Epithelial cell of prostate (primary cell): ENCODE measurements at regions not wholly inside any gene's neighbourhood (a gene's known extent, or its start where the extent isn't known, plus 50 kb on each side); places are given as distances from the start of the nearest gene placed in this dataset.
A peak's percentile ranks its signal among the peaks of the same experiment; 100 is the strongest.
"Not testable (repeated sequence)": the region's sequence is repeated elsewhere in the genome, so short reads cannot be mapped to it uniquely, and the experiment has no call there.

Source experiments
- DNase-seq: peaks from one replicate; pipeline ENCODE4 v3.0.0-alpha.2; 2011; ENCODE audit warnings: low read depth, low spot score
- H3K27ac ChIP-seq: fragments of 450-650 bp; 2 replicates; pipeline ENCODE4 v1.5.1; 2017; ENCODE audit warnings: mild to moderate bottlenecking

GRCh38 chr2:60358476-60358875 lies 195.0 kb downstream of the BCL11A start:
- DNase-seq: no peak
- H3K27ac ChIP-seq: no peak overlapping the region

DNA sequence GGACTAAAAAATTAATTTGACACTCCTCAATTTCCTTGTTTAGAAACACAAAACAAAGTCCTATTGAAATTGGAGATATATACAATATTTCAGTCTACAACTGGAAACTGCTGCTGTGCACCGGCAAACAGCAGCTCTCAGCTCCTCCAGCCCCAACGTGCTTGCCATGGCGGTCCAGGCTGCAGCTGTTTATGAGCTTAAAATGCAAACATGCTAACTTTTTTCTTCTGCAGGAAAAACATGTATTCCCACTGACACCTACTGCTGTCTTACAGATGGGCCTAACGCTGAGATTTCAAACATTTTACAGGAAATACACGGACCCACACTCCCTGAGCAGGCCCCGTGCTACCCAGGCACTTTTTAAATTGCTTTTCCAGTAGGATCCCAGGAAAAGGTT lies 195.5 kb downstream of the BCL11A start:
- no peak for DNase-seq
- no peak overlapping the region for H3K27ac ChIP-seq

DNA sequence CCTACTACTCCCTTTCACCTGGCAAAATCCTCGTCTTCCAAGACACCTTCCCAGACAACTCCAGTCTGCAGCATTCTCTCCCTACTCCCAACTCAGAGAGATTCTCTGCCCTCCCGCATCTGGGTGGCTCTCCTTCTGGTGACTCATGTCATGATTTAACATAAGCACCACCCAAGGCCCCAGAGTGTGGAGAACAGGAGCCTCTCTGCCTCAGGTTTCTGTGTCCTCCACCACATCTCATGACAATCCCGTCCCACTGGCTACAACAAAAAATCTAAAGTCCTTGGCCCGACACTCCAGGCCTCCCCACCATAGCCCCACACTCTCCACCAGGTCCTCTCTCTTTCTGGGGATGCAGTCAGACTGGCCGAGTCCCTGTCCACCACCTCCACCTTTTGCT lies 197.1 kb downstream of the BCL11A start:
- H3K27ac ChIP-seq: peak overlapping the region; percentile 18
- no peak for DNase-seq

DNA sequence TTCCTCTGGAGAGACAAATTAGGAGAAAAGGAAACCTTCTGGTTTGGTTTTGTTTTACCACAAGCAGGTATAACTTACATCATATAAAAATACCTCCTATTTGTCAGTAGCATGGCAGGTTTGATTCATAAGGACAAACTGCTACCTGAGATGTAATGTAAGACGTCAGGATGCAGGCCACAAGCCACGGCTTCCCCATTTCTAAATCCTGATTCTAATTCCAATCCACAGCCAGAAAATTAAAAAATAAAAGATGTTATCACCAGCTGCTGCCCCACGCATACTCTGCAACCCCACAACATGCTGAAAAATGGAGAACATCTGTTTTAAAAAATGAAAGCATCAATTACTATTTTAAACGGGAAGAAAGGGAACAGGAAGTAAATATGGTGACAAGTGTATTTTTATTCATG lies 197.6 kb downstream of the BCL11A start:
- H3K27ac ChIP-seq: peak overlapping the region; percentile 18
- no peak for DNase-seq

DNA sequence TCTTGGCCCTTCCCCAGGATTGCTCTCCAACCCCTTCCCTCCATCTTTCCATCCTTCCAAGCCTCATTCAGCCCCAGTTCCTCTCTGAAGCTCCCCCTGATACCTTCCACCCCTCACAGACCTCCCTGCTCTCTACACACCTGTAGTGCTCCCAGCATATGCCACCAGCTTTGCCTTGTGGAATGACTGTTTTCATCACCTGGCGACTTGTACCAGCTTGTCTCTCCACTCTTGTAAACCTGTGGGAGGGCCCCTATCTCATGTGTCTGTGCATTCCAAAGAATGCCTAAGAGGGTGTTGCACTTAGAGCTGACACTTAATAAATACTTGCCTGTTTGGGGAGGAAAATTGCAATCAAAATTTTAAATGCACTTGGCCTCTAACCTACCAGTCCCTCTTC lies 198.7 kb downstream of the BCL11A start:
- peak; percentile 65 for DNase-seq
- H3K27ac ChIP-seq: peak overlapping the region; percentile 18

DNA sequence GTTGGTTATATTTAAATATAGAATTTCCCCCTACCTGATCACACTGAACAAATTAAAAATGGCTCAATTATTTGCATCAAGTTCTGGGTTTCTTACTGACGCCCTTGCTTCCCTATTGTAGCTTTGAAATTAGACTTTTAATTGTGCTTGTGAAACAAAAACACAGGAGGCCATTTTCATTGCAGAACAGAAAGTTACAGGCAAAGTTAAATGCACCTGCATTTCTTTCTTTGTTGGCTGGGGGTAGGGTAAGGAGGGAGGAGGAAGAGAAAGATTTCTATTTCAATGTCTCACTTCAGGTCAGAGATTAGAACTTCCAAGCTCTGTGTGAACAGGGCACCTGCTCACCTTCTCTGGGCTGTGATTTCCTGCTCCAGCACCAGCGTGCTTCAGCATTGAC lies 199.6 kb downstream of the BCL11A start:
- DNase-seq: no peak

GRCh38 chr2:60353406-60353800 lies 200.1 kb downstream of the BCL11A start:
- H3K27ac ChIP-seq: no peak overlapping the region
- DNase-seq: no peak

More for the DNA sequence above, 199.6 kb downstream of the BCL11A start:
- no peak overlapping the region for H3K27ac ChIP-seq

- no peak overlapping the region for H3K27ac ChIP-seq
- DNase-seq: no peak
Measured at GRCh38 chr2:60352491-60353405, 200.7 kb downstream of the BCL11A start.

- DNase-seq: no peak
- no peak overlapping the region for H3K27ac ChIP-seq
Measured at GRCh38 chr2:60351802-60352201, 201.7 kb downstream of the BCL11A start.

GRCh38 chr2:60351321-60351720 lies 202.1 kb downstream of the BCL11A start:
- no peak for DNase-seq
- no peak overlapping the region for H3K27ac ChIP-seq

- H3K27ac ChIP-seq: no peak overlapping the region
- no peak for DNase-seq
Measured at GRCh38 chr2:60350791-60351190, 202.7 kb downstream of the BCL11A start.

DNA sequence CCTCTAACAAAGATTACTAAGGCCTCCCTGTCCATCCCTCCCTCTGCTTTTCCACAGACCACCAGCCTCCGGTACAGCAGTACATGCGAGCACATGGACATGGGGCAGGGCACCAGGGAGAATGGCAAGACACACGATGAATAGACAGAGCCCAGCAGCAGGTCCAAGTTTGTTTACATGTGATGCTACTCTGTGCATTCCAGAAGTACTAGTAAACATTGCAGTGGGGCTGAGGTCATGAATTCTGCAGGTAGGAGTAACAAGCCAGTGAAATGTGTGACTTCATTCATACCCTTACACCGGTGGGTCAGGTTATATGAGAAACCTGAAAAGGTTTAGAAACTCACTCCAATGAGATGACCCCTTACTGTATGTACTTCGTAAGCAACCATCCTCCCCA lies 205.7 kb downstream of the BCL11A start:
- DNase-seq: peak; percentile 41

DNA sequence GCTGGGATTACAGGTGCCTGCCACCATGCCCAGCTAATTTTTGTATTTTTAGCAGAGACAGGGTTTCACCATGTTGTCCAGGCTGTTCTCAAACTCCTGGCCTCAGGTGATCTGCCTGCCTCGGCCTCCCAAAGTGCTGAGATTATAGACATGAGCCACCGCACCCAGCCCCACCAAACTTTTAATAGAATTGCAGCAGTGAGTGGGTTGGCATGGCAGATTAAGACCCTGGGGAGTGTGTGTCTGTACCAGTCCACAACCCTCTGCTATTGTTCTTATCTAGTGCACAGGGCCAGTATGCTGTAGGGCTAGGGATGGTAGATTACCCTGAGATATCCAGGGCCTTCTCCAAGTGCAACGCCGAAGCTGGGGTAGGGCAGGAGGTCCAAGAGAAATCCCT lies 211.0 kb downstream of the BCL11A start:
- H3K27ac ChIP-seq, DNase-seq: not testable (repeated sequence)

More for the DNA sequence above, 205.7 kb downstream of the BCL11A start:
- H3K27ac ChIP-seq: no peak overlapping the region

DNA sequence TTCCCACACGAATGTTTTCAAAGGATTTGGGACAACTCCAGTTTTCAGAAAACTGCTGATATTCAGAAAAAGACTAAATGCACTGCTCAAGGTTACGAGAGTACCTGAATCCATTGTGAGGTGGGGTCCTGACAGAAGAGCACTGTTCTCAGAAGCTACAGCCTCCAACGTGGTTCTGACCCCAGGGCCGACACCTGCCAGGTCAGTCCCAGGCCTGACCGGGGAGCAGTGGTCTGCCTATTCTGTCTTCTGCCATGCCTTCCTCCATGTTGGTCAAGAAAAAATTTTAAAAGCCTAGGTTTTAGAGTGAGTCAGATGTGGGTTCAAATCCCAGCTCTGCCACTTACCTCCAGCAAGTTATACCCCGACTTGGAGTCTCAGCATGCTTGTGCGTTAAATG lies 212.3 kb downstream of the BCL11A start:
- DNase-seq: no peak
- no peak overlapping the region for H3K27ac ChIP-seq

DNA sequence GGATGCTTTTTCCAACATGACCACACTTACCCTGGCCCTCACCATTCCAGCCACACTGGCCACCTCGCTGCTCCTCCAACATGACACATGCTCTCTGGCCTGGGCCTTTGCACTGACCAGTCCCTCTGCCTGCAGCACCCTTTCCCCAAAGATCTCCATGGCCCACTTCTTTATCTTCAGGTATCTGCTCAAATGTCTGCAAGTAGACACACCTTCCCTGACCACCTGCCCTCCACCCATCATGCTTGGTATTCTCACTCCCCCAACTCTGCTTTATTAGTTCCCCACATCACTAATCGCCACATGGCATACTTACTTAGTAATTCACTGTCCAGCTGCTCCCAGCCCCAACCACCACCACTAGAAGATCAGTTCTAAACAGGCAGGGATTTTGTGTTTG lies 214.2 kb downstream of the BCL11A start:
- no peak overlapping the region for H3K27ac ChIP-seq
- no peak for DNase-seq

DNA sequence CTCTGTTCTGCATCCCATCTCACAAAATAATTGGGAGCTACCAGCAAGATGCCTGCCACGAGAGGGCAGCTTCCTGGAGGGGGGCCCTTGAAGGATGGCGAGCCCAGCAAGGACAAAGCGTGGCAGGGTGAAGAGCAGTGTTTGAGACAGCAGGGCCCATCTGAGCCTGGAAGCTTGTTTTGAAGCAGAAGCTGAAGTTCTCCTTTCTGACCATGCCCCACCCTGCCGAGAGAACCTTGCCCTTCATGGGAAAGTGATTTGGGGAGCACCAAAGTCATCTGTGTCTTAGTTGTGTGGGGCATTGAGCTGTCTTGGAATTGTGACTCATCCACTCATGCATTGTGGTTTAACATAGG lies 216.3 kb downstream of the BCL11A start:
- no peak for DNase-seq
- H3K27ac ChIP-seq: no peak overlapping the region

DNA sequence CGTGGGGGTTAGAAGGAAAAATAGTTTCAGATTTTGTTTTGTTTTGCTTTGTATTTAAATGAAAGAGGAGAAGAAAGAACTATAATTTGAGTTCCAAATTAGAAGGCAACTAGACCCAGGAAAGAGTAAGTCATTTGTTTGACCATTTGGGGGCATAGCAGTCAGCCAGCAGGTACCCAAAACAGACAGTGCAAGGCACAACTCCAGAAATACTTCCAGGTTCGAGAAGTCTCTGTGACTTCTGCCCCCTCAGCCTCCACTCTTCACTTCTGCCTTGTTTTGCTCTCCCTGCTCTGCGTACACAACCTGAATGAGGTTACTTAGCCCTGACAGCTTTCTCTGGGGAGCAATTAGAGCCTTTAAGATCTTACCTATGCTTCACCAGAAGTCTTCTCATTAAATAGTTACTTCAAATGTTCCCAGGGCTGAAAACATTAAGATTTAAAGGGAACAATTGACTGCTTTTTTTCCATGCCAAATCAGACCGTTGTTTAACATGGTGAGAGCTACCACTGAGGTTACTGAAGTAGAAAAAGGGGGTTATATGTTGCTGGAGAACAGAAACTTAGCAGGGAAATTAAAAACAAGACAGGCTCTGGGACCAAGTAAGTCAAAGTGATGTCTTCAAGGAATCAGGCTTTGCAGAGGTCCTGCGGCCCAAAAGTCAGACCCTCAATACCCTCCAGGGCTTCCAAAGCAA lies 216.9 kb downstream of the BCL11A start:
- no peak for DNase-seq
- no peak overlapping the region for H3K27ac ChIP-seq

- DNase-seq: no peak
- H3K27ac ChIP-seq: no peak overlapping the region
Measured at GRCh38 chr2:60335533-60336237, 217.8 kb downstream of the BCL11A start.

GRCh38 chr2:60334610-60335009 lies 218.8 kb downstream of the BCL11A start:
- DNase-seq: no peak
- H3K27ac ChIP-seq: no peak overlapping the region

DNA sequence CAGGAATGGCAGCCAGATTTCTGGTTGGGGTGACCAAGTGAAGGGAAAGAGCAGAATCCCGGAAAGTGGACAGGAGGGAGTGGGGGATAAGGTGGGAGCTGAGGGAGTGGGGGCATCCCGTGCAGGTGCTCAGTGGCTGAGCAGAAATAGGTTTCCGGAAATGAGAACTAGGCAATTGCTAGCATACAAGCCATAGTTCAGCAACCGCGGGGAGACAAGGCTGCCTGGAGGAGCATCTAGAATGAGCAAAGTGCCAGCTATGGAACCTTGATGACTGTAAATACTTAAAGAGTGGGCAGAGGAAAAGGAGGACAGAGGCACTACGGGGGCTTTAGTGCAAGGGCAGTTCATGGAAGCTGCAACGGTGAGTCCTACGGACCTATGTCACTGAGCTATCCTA lies 220.2 kb downstream of the BCL11A start:
- DNase-seq: no peak

More for the DNA sequence above, 220.2 kb downstream of the BCL11A start:
- no peak overlapping the region for H3K27ac ChIP-seq
